ENCODE measurements at regions not wholly inside any gene's neighbourhood (a gene's known extent, or its start where the extent isn't known, plus 50 kb on each side); places are given as distances from the start of the nearest gene placed in this dataset.

GRCh38 chr10:113381981-113382509, 170.8 kb upstream of the HABP2 start:
- H3K27me3 Mint-ChIP-seq (ENCODE audit: low read depth), result peaks cover 24% of the 10 kb centered on the region
- peaks cover 19% of the 10 kb centered on the region for H3K4me1 Mint-ChIP-seq

GRCh38 chr10:113382691-113383090, 170.2 kb upstream of the HABP2 start:
- TF ChIP-seq CTCF (conservative IDR thresholded peaks at IDR 0.05), result no peak

More at GRCh38 chr10:113381981-113382509, 170.8 kb upstream of the HABP2 start:
- DNase-seq (ENCODE audit: low read depth, low spot score), result no peak
- Mint-ChIP-seq H3K4me3 (no peak overlapping the region), H3K9me3 (no peaks in the 10 kb centered on the region), H3K36me3 (ENCODE audit: low read depth) (no peaks in the 10 kb centered on the region), H3K27ac (ENCODE audit: unreplicated experiment) (no peak overlapping the region)
- TF ChIP-seq CTCF (conservative IDR thresholded peaks at IDR 0.05), result no peak

GRCh38 chr10:113384181-113384580, 168.7 kb upstream of the HABP2 start:
- peaks cover 30% of the 10 kb centered on the region for H3K27me3 Mint-ChIP-seq (ENCODE audit: low read depth)
- no peak overlapping the region for H3K4me3 Mint-ChIP-seq
- no peaks in the 10 kb centered on the region for H3K36me3 Mint-ChIP-seq (ENCODE audit: low read depth)
- DNase-seq (ENCODE audit: low read depth, low spot score), result no peak
- no peak for TF ChIP-seq CTCF (conservative IDR thresholded peaks at IDR 0.05)
- peaks cover 19% of the 10 kb centered on the region for H3K4me1 Mint-ChIP-seq
- no peaks in the 10 kb centered on the region for H3K9me3 Mint-ChIP-seq
- no peak overlapping the region for H3K27ac Mint-ChIP-seq (ENCODE audit: unreplicated experiment)

More at GRCh38 chr10:113382691-113383090, 170.2 kb upstream of the HABP2 start:
- Mint-ChIP-seq H3K27ac (ENCODE audit: unreplicated experiment) (no peak overlapping the region), H3K27me3 (ENCODE audit: low read depth) (peaks cover 28% of the 10 kb centered on the region), H3K4me3 (no peak overlapping the region), H3K4me1 (peaks cover 19% of the 10 kb centered on the region), H3K9me3 (no peaks in the 10 kb centered on the region), H3K36me3 (ENCODE audit: low read depth) (no peaks in the 10 kb centered on the region)
- no peak for DNase-seq (ENCODE audit: low read depth, low spot score)

- H3K4me3 Mint-ChIP-seq, result no peak overlapping the region
- H3K27ac Mint-ChIP-seq (ENCODE audit: unreplicated experiment), result no peak overlapping the region
- no peaks in the 10 kb centered on the region for H3K36me3 Mint-ChIP-seq (ENCODE audit: low read depth)
These were observed 167.5 kb upstream of the HABP2 start for GRCh38 chr10:113385021-113385999.

GRCh38 chr10:113386005-113386404, 166.8 kb upstream of the HABP2 start:
- DNase-seq (ENCODE audit: low read depth, low spot score), result no peak
- Mint-ChIP-seq H3K4me3 (no peak overlapping the region), H3K27ac (ENCODE audit: unreplicated experiment) (no peak overlapping the region), H3K9me3 (no peaks in the 10 kb centered on the region), H3K36me3 (ENCODE audit: low read depth) (no peaks in the 10 kb centered on the region), H3K4me1 (peaks cover 19% of the 10 kb centered on the region), H3K27me3 (ENCODE audit: low read depth) (peaks cover 32% of the 10 kb centered on the region)
- TF ChIP-seq CTCF (conservative IDR thresholded peaks at IDR 0.05), result no peak

More at GRCh38 chr10:113385021-113385999, 167.5 kb upstream of the HABP2 start:
- DNase-seq (ENCODE audit: low read depth, low spot score), result peak; percentile 66
- Mint-ChIP-seq H3K4me1 (peaks cover 19% of the 10 kb centered on the region), H3K27me3 (ENCODE audit: low read depth) (peaks cover 32% of the 10 kb centered on the region), H3K9me3 (no peaks in the 10 kb centered on the region)
- peak; percentile 91 for TF ChIP-seq CTCF (conservative IDR thresholded peaks at IDR 0.05)

Data from neural crest cell (in vitro differentiated cells).